Smooth muscle cell (in vitro differentiated cells): ENCODE measurements at regions not wholly inside any gene's neighbourhood (a gene's known extent, or its start where the extent isn't known, plus 50 kb on each side); places are given as distances from the start of the nearest gene placed in this dataset.

ENCODE experiments used
- DNase-seq: peaks from one replicate; lab custom pipeline; 2025; ENCODE audit not compliant: unreplicated experiment; lab: John Stamatoyannopoulos, UW
- H2AFZ ChIP-seq: fragments of 200-600 bp; sonication (generic); 2 replicates; pipeline ENCODE4 v1.6.0; 2016; ENCODE audit warnings: antibody characterized with exemption, low read depth, mild to moderate bottlenecking
- H3F3A ChIP-seq: fragments of 200-600 bp; sonication (generic); 2 replicates; pipeline ENCODE4 v1.6.0; 2017; ENCODE audit warnings: antibody characterized with exemption, low read depth
- H3K27ac ChIP-seq: fragments of 200-600 bp; sonication (generic); 2 replicates; pipeline ENCODE4 v1.5.1; 2016; ENCODE audit warnings: low read depth, mild to moderate bottlenecking
- H3K27me3 ChIP-seq: fragments of 200-600 bp; sonication (generic); 2 replicates; pipeline ENCODE4 v1.6.1; 2016; ENCODE audit warnings: low read depth, mild to moderate bottlenecking
- H3K36me3 ChIP-seq: fragments of 200-600 bp; sonication (generic); 2 replicates; pipeline ENCODE4 v1.5.1; 2016; ENCODE audit warnings: low read depth
- H3K4me1 ChIP-seq: fragments of 200-600 bp; sonication (generic); 2 replicates; pipeline ENCODE4 v1.5.1; 2016; ENCODE audit warnings: low read depth
- H3K4me2 ChIP-seq: fragments of 200-600 bp; sonication (generic); 2 replicates; pipeline ENCODE4 v1.6.0; 2016; ENCODE audit warnings: mild to moderate bottlenecking
- H3K4me3 ChIP-seq: fragments of 200-600 bp; sonication (generic); 2 replicates; pipeline ENCODE4 v1.5.1; 2016; ENCODE audit warnings: mild to moderate bottlenecking
- H3K79me2 ChIP-seq: fragments of 200-600 bp; sonication (generic); 2 replicates; pipeline ENCODE4 v1.6.0; 2016; ENCODE audit warnings: low read depth, mild to moderate bottlenecking
- H3K9ac ChIP-seq: fragments of 200-600 bp; sonication (generic); 2 replicates; pipeline ENCODE4 v1.6.0; 2016; ENCODE audit warnings: low read depth
- H3K9me3 ChIP-seq: fragments of 200-600 bp; sonication (generic); replicated peaks from 2 replicates; pipeline ENCODE4 v1.5.1; 2016; ENCODE audit warnings: low read depth
- H4K20me1 ChIP-seq: fragments of 200-600 bp; sonication (generic); 2 replicates; pipeline ENCODE4 v1.6.0; 2016; ENCODE audit warnings: low read depth
- WGBS: methylation state at CpG from one replicate; pipeline ENCODE4 v1.1.7; 2016; ENCODE audit warnings: low lambda C conversion rate; 5-methylcytosine and 5-hydroxymethylcytosine counted together
- TF ChIP-seq, protein P1 (sequence below): fragments of 200-600 bp; sonication (generic); IDR thresholded peaks from 2 replicates; pipeline ENCODE4 v1.5.1; 2017; ENCODE audit warnings: borderline replicate concordance, mild to moderate bottlenecking, antibody characterized with exemption; ENCODE audit not compliant: insufficient read depth, poor library complexity, severe bottlenecking

GRCh38 chr21:27649323-27649722 is 682.4 kb upstream of the ADAMTS5 start:
- Histone ChIP-seq H3K9ac (peak overlapping the region; percentile 98), H4K20me1 (no peaks in the 10 kb centered on the region), H3K79me2 (no peaks in the 10 kb centered on the region), H2AFZ (no peak overlapping the region), H3K27me3 (no peaks in the 10 kb centered on the region), H3K27ac (peak overlapping the region; percentile 100), H3K36me3 (no peaks in the 10 kb centered on the region), H3K4me2 (peak overlapping the region; percentile 78), H3K4me3 (no peak overlapping the region), H3F3A (peaks cover 4% of the 10 kb centered on the region), H3K9me3 (no peaks in the 10 kb centered on the region), H3K4me1 (peaks cover 9% of the 10 kb centered on the region)
- WGBS: 15% methylated on average over 4 of the region's 4 CpGs
- no peak for DNase-seq
- TF ChIP-seq, protein P1, sequence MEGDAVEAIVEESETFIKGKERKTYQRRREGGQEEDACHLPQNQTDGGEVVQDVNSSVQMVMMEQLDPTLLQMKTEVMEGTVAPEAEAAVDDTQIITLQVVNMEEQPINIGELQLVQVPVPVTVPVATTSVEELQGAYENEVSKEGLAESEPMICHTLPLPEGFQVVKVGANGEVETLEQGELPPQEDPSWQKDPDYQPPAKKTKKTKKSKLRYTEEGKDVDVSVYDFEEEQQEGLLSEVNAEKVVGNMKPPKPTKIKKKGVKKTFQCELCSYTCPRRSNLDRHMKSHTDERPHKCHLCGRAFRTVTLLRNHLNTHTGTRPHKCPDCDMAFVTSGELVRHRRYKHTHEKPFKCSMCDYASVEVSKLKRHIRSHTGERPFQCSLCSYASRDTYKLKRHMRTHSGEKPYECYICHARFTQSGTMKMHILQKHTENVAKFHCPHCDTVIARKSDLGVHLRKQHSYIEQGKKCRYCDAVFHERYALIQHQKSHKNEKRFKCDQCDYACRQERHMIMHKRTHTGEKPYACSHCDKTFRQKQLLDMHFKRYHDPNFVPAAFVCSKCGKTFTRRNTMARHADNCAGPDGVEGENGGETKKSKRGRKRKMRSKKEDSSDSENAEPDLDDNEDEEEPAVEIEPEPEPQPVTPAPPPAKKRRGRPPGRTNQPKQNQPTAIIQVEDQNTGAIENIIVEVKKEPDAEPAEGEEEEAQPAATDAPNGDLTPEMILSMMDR: no peak

GRCh38 chr21:27648560-27648959 is 681.7 kb upstream of the ADAMTS5 start:
- Histone ChIP-seq H3K79me2 (no peaks in the 10 kb centered on the region), H3K4me1 (peaks cover 9% of the 10 kb centered on the region), H3F3A (peaks cover 4% of the 10 kb centered on the region), H2AFZ (no peak overlapping the region), H3K4me3 (no peak overlapping the region), H3K27me3 (no peaks in the 10 kb centered on the region), H3K9me3 (no peaks in the 10 kb centered on the region), H3K36me3 (no peaks in the 10 kb centered on the region), H3K27ac (peak overlapping the region; percentile 100), H3K9ac (peak overlapping the region; percentile 98), H4K20me1 (no peaks in the 10 kb centered on the region), H3K4me2 (peak overlapping the region; percentile 78)
- DNase-seq: no peak
- 7% methylated on average over 1 of the region's 1 CpG for WGBS
- TF ChIP-seq, protein P1: no peak

- WGBS: 60% methylated on average over 3 of the region's 3 CpGs
- Histone ChIP-seq H3K9me3 (no peaks in the 10 kb centered on the region), H2AFZ (no peak overlapping the region), H3K27me3 (no peaks in the 10 kb centered on the region), H3F3A (peaks cover 4% of the 10 kb centered on the region), H3K79me2 (no peaks in the 10 kb centered on the region), H3K9ac (peak overlapping the region; percentile 98), H3K4me3 (no peak overlapping the region), H3K36me3 (no peaks in the 10 kb centered on the region), H3K27ac (peak overlapping the region; percentile 100), H4K20me1 (no peaks in the 10 kb centered on the region), H3K4me2 (peak overlapping the region; percentile 78), H3K4me1 (peaks cover 9% of the 10 kb centered on the region)
- DNase-seq: no peak
- TF ChIP-seq, protein P1: no peak
Measured at GRCh38 chr21:27647921-27648320, 681.0 kb upstream of the ADAMTS5 start.

GRCh38 chr21:27647401-27647800 is 680.5 kb upstream of the ADAMTS5 start:
- Histone ChIP-seq H3K9me3 (no peaks in the 10 kb centered on the region), H4K20me1 (no peaks in the 10 kb centered on the region), H3K4me3 (no peak overlapping the region), H3F3A (peaks cover 4% of the 10 kb centered on the region), H3K79me2 (no peaks in the 10 kb centered on the region), H2AFZ (peak overlapping the region; percentile 78), H3K4me1 (peaks cover 9% of the 10 kb centered on the region), H3K9ac (peak overlapping the region; percentile 98), H3K36me3 (no peaks in the 10 kb centered on the region), H3K27me3 (no peaks in the 10 kb centered on the region), H3K4me2 (peak overlapping the region; percentile 78), H3K27ac (peak overlapping the region; percentile 100)
- TF ChIP-seq, protein P1: no peak
- no peak for DNase-seq
- WGBS: 87% methylated on average over 3 of the region's 3 CpGs
